Testis (tissue), 2 donors: ENCODE measurements at regions not wholly inside any gene's neighbourhood (a gene's known extent, or its start where the extent isn't known, plus 50 kb on each side); places are given as distances from the start of the nearest gene placed in this dataset.

Source experiments
- DNase-seq: peaks from one replicate; pipeline ENCODE4 v3.0.0-alpha.2; 2019
- H3K27ac ChIP-seq, 2 donors: fragments of 200-600 bp; sonication (generic); one replicate each; pipeline ENCODE4 v1.5.1; 2019
- H3K27me3 ChIP-seq: fragments of 200-600 bp; sonication (generic); one replicate; pipeline ENCODE4 v1.5.1; 2019
- H3K36me3 ChIP-seq: fragments of 200-600 bp; sonication (generic); one replicate; pipeline ENCODE4 v1.5.1; 2017; ENCODE audit warnings: low read depth; ENCODE audit errors: missing control alignments
- H3K4me1 ChIP-seq: fragments of 200-600 bp; sonication (generic); one replicate; pipeline ENCODE4 v1.5.1; 2019
- H3K4me3 ChIP-seq, 2 donors: fragments of 200-600 bp; sonication (generic); one replicate each; pipeline ENCODE4 v1.5.1; 2017 to 2019
- H3K9me3 ChIP-seq: fragments of 200-600 bp; sonication (generic); one replicate; pipeline ENCODE4 v1.5.1; 2017
- POLR2A ChIP-seq: fragments of 450-650 bp; IDR thresholded peaks from one replicate; pipeline ENCODE4 v1.6.1; 2017; ENCODE audit warnings: antibody characterized with exemption, mild to moderate bottlenecking, moderate library complexity
- WGBS, 2 donors: methylation state at CpG; one replicate each; pipeline ENCODE4 v1.1.5; 2018; 5-methylcytosine and 5-hydroxymethylcytosine counted together
- intact Hi-C: fragments of 100-400 bp; cut with DNase I; formaldehyde crosslinking; loops from one replicate; pipeline ENCODE4 v1.15.1; 2023; ENCODE audit warnings: low total_unique reads
- TF ChIP-seq, protein P1 (sequence below), 3 experiments: fragments of 450-650 bp in 2 of 3; fragments of 200-600 bp in 1 of 3; sonication (generic) in 1 of 3; IDR thresholded peaks; one replicate each; pipeline ENCODE4 v1.5.1; 2016 to 2019; ENCODE audit warnings: antibody characterized with exemption in 3 of 3, mild to moderate bottlenecking in 2 of 3, moderate library complexity in 1 of 3

DNA sequence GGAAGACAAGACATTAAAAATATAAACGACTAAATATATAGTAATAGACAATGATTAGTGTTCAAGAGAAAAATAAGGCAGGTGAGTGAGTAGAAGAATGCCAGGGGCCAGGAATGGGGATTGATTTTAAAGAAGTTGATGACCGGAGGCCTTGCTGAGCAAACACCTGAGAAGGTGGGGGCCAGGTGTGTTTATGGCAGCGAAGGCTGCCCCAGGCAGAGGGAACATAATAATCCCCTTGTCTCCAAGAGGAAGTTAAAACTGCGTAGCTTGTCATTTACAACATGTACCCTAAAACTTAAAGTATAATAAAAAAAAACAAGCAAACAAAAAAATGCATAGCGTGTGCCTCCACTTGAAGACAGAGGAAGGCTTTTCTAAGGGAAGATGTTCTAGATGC lies 220.3 kb downstream of the URB2 start:
- H3K27me3 ChIP-seq = no peaks in the 10 kb centered on the region
- H3K36me3 ChIP-seq = no peaks in the 10 kb centered on the region
- intact Hi-C loops = no loop called here
- 93 to 94% methylated on average over 5 of the region's 5 CpGs for WGBS, 2 donors
- no peak overlapping the region for H3K4me3 ChIP-seq
- H3K9me3 ChIP-seq = no peaks in the 10 kb centered on the region
- H3K4me1 ChIP-seq = peaks cover 5% of the 10 kb centered on the region
- no peak for DNase-seq
- no peak for TF ChIP-seq POLR2A
- TF ChIP-seq, protein P1, sequence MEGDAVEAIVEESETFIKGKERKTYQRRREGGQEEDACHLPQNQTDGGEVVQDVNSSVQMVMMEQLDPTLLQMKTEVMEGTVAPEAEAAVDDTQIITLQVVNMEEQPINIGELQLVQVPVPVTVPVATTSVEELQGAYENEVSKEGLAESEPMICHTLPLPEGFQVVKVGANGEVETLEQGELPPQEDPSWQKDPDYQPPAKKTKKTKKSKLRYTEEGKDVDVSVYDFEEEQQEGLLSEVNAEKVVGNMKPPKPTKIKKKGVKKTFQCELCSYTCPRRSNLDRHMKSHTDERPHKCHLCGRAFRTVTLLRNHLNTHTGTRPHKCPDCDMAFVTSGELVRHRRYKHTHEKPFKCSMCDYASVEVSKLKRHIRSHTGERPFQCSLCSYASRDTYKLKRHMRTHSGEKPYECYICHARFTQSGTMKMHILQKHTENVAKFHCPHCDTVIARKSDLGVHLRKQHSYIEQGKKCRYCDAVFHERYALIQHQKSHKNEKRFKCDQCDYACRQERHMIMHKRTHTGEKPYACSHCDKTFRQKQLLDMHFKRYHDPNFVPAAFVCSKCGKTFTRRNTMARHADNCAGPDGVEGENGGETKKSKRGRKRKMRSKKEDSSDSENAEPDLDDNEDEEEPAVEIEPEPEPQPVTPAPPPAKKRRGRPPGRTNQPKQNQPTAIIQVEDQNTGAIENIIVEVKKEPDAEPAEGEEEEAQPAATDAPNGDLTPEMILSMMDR (IDR thresholded peaks at IDR 0.05) = no peak
- H3K27ac ChIP-seq = no peak overlapping the region

DNA sequence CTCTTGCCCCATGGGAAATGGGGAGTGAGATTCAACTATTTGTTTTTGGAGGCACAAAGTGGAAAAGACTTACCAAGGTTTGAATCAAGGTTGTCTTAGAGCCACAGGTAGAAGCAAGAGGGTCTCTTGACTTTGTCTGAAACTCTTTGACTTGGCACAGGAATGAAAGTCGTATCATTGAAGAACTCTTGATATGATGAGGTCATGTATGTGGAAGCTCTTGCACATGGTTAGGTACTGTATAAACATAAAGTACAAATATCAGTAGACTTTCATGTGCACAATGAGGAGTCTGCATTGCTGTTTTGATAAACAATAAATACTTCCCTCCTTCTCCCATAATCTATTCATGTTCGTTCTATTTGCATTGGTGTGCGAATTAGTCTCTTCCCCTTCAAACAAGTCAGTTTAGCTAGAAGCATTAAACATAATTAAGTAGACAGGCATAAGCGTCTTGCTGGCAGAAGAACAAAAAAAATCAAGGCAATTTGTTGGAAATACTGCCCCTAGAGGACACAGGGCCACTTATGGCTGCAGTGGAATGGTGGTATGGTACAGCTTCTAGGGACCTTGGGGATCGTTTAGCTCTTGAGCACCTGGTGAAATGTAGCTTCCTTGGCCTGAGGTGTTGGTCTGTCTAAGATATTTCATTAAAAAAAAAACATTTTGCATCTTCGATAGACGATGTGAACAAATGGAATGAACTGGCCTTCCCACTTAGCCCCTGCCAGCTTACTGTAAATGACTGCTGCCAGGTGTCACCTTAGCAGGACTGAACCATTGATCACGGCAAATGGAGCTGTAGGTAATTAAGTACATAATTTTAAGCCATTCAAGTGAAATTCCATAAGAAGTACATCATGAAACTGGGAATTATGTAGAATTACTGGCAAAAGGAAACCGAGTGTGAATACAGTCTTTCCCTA lies 218.0 kb upstream of the GALNT2 start:
- no peaks in the 10 kb centered on the region for H3K36me3 ChIP-seq
- no peak overlapping the region for H3K27ac ChIP-seq
- no peak for DNase-seq
- H3K9me3 ChIP-seq = no peaks in the 10 kb centered on the region
- no peak for TF ChIP-seq POLR2A
- TF ChIP-seq, protein P1 (IDR thresholded peaks at IDR 0.05) = peak in 1 of 3 experiments; percentile 47
- no peak overlapping the region for H3K4me3 ChIP-seq
- WGBS, 2 donors = 81 to 83% methylated on average over 9 of the region's 9 CpGs
- H3K4me1 ChIP-seq = no peaks in the 10 kb centered on the region
- H3K27me3 ChIP-seq = no peaks in the 10 kb centered on the region
- intact Hi-C loops = no loop called here

DNA sequence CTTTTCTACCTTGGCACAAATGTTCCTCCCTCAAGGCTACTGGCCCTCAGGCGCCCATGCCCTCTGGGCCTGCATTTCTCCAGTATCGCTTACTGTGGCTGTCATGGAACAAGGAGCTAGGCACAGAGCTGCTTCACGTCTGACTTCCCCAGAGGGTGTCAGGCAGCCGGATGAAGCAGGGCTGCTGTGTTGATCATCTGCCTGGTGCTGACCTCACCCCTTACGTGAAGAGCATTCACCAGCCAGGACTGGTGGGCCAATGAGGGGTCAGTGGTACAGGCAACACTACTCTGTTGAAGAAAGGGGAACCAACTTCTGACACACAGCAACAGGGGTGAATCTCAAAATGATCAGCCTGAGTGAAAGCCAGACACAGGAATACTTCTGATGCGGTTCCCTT lies 215.5 kb upstream of the GALNT2 start:
- Histone ChIP-seq H3K4me1 (no peaks in the 10 kb centered on the region), H3K27ac (no peak overlapping the region), H3K36me3 (no peaks in the 10 kb centered on the region), H3K27me3 (no peaks in the 10 kb centered on the region), H3K4me3 (no peak overlapping the region), H3K9me3 (no peaks in the 10 kb centered on the region)
- 88 to 95% methylated on average over 6 of the region's 6 CpGs for WGBS, 2 donors
- no peak for DNase-seq
- intact Hi-C loops = no loop called here
- TF ChIP-seq, protein P1 (IDR thresholded peaks at IDR 0.05) = no peak
- TF ChIP-seq POLR2A = no peak

DNA sequence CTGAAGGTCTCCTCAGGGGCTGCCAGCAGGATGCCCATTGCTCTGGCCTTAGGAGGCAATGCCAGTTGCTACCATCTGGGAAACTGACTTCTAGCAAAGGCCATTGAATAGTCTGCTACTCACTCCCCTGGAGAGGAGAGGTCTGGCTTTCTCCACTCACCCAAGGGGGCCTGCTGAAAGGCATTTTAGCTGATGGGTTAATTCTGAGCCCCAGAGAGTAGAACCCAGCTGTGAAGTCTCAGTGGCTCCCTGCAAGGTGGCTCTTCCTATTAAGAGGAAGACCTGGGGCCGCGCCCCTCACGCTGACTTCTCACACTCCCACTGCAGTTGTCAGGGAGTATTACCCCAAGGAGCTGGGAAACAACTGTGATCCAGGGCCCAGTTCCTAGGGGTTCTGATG lies 213.3 kb upstream of the GALNT2 start:
- TF ChIP-seq, protein P1 (IDR thresholded peaks at IDR 0.05) = no peak
- no peak for TF ChIP-seq POLR2A
- Histone ChIP-seq H3K4me3 (no peak overlapping the region), H3K36me3 (no peaks in the 10 kb centered on the region), H3K27me3 (no peaks in the 10 kb centered on the region), H3K27ac (no peak overlapping the region), H3K9me3 (no peaks in the 10 kb centered on the region), H3K4me1 (no peaks in the 10 kb centered on the region)
- 93 to 96% methylated on average over 3 of the region's 3 CpGs for WGBS, 2 donors
- no peak for DNase-seq
- intact Hi-C loops = no loop called here

DNA sequence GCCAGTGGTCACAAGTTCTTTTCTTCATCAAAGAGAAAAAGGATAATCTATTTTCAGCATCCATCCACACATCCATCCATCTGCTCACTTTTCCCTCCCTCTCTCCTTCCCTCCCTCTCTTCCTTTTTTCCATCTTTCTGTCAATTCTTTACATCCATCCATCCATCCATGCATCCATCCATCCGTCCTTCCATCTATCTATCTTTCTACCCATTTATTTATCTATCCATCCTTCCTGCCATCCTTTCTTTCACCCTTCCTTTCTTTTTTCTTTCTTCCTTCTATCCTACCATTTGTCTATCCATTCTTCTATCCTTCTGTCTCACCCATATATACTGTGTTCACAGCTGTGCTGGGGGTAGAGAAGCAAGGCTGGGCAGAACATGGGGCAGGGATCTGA lies 212.4 kb upstream of the GALNT2 start:
- Histone ChIP-seq H3K4me3 (no peak overlapping the region), H3K27ac (no peak overlapping the region), H3K36me3 (no peaks in the 10 kb centered on the region), H3K4me1 (no peaks in the 10 kb centered on the region), H3K27me3 (no peaks in the 10 kb centered on the region), H3K9me3 (no peaks in the 10 kb centered on the region)
- no peak for DNase-seq
- TF ChIP-seq, protein P1 (IDR thresholded peaks at IDR 0.05) = no peak
- no peak for TF ChIP-seq POLR2A
- intact Hi-C loops = no loop called here
- 85 to 100% methylated on average over 1 of the region's 1 CpG for WGBS, 2 donors
